ENCODE measurements at regions not wholly inside any gene's neighbourhood (a gene's known extent, or its start where the extent isn't known, plus 50 kb on each side); places are given as distances from the start of the nearest gene placed in this dataset.
A peak's percentile ranks its signal among the peaks of the same experiment; 100 is the strongest.
"Not testable (repeated sequence)": the region's sequence is repeated elsewhere in the genome, so short reads cannot be mapped to it uniquely, and the experiment has no call there.

DNA sequence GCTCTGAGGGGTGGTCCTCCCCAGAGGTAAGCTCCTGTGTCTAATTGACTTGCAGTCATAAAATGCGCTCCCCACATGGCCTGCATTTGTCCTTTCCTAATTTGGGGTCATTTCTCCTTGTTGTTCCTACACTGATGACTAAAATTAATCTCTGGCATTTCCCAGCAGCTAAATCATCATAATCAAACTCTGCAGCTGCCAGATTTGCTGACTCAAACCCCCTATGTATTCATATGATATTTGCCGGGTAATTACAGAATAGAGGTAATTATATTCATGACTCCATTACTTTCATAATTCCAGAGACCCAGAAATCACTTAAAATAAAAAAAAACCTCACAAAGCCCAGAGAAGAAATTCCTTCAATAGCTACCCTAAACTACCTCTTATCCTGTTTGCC lies 331.4 kb upstream of the KLHL29 start:
- in situ Hi-C loops (cut with HindIII; ENCODE audit: low pct_ligation_motif_present, low pct_unique_long_range_greater_than_20kb, low sequenced_read_pairs), result no loop called here

GRCh38 chr2:23055251-23055650 lies 329.7 kb upstream of the KLHL29 start:
- in situ Hi-C loops (cut with HindIII; ENCODE audit: low pct_ligation_motif_present, low pct_unique_long_range_greater_than_20kb, low sequenced_read_pairs), result no loop called here
- no peak for DNase-seq

More for the DNA sequence above, 331.4 kb upstream of the KLHL29 start:
- no peak for DNase-seq

GRCh38 chr2:23056846-23057245 lies 328.1 kb upstream of the KLHL29 start:
- in situ Hi-C loops (cut with HindIII; ENCODE audit: low pct_ligation_motif_present, low pct_unique_long_range_greater_than_20kb, low sequenced_read_pairs); DNase-seq: not testable (repeated sequence)

DNA sequence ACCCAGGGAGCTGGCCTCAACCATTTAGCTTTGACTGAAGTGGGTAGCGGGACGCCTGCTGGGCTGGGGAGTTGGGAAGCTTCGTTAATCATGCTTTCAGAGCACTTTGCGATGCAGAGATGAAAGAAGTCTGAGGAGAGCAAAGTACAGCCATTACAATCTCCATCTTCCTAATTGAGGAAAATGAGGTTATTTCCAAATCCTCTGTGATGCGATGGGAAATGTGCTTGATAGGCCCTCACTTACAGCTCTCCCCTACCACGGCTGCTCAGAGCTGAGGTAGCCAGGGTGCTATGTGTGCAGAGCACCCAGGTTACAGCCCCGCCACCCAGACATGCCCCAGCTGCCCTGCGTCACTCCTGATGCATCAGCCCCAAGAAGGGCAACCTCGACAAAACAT lies 326.5 kb upstream of the KLHL29 start:
- DNase-seq, result no peak
- in situ Hi-C loops (cut with HindIII; ENCODE audit: low pct_ligation_motif_present, low pct_unique_long_range_greater_than_20kb, low sequenced_read_pairs), result no loop called here

GRCh38 chr2:23065210-23065609 lies 319.8 kb upstream of the KLHL29 start:
- no peak for DNase-seq
- in situ Hi-C loops (cut with HindIII; ENCODE audit: low pct_ligation_motif_present, low pct_unique_long_range_greater_than_20kb, low sequenced_read_pairs), result no loop called here

DNA sequence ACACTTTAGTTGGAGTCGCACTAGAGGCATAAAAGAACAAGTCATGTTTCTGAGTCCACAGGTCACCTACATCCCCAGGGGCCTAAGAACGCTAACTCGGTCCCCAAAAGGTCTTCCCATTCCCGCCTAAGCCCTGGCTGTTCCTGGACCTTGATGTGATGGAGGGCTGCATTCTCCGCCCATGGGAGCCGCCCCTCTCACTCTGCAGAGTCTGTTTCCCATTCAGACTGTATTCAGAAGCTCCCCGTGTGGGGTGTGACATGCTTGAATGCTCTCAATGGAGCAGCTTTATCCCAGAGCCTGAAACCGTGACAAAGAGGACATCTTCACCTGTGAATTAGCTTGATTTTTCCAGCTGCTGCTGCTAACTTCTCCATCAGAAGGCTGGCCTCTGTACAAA lies 319.0 kb upstream of the KLHL29 start:
- in situ Hi-C loops (cut with HindIII; ENCODE audit: low pct_ligation_motif_present, low pct_unique_long_range_greater_than_20kb, low sequenced_read_pairs), result no loop called here
- no peak for DNase-seq

DNA sequence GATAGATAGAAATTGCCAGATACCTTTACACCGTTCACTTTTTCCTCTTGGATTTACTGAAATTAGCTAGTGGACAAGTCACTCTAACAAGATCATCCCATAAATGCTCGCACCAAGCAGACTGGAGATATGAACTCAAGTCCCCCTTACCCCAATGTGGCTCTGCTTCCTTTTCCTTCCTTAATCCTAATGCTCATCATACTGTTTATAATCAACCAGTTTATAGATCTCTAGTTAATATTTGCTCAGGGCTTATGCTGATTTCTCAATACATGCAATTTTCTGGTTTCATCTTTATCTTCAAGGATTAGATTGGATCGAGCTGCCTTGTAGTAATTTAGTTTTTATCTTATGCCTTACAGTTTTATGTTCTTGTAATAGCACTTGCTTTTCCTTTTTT lies 318.3 kb upstream of the KLHL29 start:
- in situ Hi-C loops (cut with HindIII; ENCODE audit: low pct_ligation_motif_present, low pct_unique_long_range_greater_than_20kb, low sequenced_read_pairs), result no loop called here
- no peak for DNase-seq

DNA sequence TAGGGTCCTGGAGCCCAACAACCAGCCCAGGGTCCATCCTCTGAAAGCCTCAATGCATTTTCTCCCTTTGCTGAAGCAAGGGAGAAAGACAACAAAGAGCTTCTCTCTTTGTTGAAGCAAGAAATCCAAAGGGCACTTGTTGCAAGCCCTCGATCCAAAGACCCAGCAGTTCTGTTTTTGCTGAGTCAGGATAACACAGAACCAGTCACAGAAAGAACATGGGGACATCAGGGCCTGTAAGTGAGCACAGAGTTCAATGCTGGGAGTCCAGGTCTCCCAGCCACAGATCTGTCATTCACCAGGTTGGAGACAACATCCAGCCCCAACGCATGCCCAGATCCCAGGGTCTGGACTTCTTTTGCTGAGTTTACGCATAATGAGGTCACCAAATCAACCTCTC lies 315.8 kb upstream of the KLHL29 start:
- DNase-seq, result no peak
- in situ Hi-C loops (cut with HindIII; ENCODE audit: low pct_ligation_motif_present, low pct_unique_long_range_greater_than_20kb, low sequenced_read_pairs), result no loop called here

- DNase-seq, result no peak
- in situ Hi-C loops (cut with HindIII; ENCODE audit: low pct_ligation_motif_present, low pct_unique_long_range_greater_than_20kb, low sequenced_read_pairs), result no loop called here
These were observed 315.1 kb upstream of the KLHL29 start for GRCh38 chr2:23069923-23070322.

DNA sequence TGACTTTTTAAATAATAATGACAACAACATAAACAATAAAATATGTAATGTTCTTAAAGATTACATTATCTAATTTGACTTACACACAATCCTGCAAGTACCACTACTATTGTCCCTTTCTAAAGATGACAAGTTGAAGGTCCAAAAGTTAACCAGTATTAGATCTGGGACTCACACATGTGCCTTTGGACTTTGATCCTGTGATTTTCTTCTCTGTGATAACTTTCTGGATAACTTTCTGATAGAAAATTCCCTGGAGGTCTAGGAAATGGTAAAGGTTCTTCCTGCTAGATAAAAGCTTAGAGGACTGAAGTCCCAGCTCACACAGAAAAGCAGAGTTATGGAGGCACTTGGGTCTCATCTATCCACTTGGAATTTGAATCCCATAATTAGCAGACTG lies 311.9 kb upstream of the KLHL29 start:
- no peak for DNase-seq
- in situ Hi-C loops (cut with HindIII; ENCODE audit: low pct_ligation_motif_present, low pct_unique_long_range_greater_than_20kb, low sequenced_read_pairs), result no loop called here

- DNase-seq, result no peak
- in situ Hi-C loops (cut with HindIII; ENCODE audit: low pct_ligation_motif_present, low pct_unique_long_range_greater_than_20kb, low sequenced_read_pairs), result no loop called here
These were observed 311.3 kb upstream of the KLHL29 start for GRCh38 chr2:23073671-23074070.

GRCh38 chr2:23077596-23077995 lies 307.4 kb upstream of the KLHL29 start:
- no peak for DNase-seq
- in situ Hi-C loops (cut with HindIII; ENCODE audit: low pct_ligation_motif_present, low pct_unique_long_range_greater_than_20kb, low sequenced_read_pairs), result no loop called here

GRCh38 chr2:23078784-23079434 lies 306.1 kb upstream of the KLHL29 start:
- in situ Hi-C loops (cut with HindIII; ENCODE audit: low pct_ligation_motif_present, low pct_unique_long_range_greater_than_20kb, low sequenced_read_pairs), result no loop called here

GRCh38 chr2:23083966-23084365 lies 301.0 kb upstream of the KLHL29 start:
- in situ Hi-C loops (cut with HindIII; ENCODE audit: low pct_ligation_motif_present, low pct_unique_long_range_greater_than_20kb, low sequenced_read_pairs), result no loop called here
- no peak for DNase-seq

More at GRCh38 chr2:23078784-23079434, 306.1 kb upstream of the KLHL29 start:
- no peak for DNase-seq

DNA sequence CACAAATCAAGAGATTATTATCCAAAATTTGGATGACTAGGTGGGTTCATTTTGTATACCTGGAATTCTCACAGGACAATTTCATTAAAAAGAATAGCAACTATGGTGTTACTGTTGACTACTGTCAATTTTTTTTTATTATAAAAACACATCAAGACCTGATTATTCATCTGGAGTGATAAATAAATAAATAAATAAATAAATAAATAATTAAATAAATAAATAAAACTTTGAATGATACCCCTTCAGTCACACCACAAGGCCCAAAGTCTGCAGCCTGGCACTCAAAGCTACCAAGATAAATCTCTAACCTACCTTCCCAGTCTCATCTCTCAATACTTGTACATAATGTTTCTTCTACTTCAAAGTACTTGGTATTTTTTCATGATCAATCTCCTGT lies 294.0 kb upstream of the KLHL29 start:
- in situ Hi-C loops (cut with HindIII; ENCODE audit: low pct_ligation_motif_present, low pct_unique_long_range_greater_than_20kb, low sequenced_read_pairs), result no loop called here
- no peak for DNase-seq

- DNase-seq, result no peak
- in situ Hi-C loops (cut with HindIII; ENCODE audit: low pct_ligation_motif_present, low pct_unique_long_range_greater_than_20kb, low sequenced_read_pairs), result no loop called here
These were observed 293.1 kb upstream of the KLHL29 start for GRCh38 chr2:23091900-23092299.

DNA sequence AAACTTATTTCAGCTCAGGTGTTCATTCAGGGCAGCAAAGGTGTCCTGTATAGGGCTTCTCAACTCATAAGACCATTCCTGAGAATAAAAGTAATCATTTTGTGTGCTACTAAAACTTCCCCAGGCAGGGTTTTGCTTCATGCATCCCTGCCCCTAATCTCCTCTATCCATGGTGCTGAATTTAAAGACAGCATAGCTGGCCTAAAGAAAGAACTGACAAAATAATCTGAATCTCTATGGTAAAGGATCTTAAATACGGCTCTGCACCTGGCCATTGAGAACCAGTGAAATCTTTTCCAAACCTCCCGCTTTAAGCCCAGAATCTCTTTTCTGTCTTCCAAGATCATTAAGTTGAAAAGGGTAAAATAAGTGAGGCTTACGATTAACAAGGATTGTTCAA lies 292.1 kb upstream of the KLHL29 start:
- DNase-seq, result peak; percentile 50
- in situ Hi-C loops (cut with HindIII; ENCODE audit: low pct_ligation_motif_present, low pct_unique_long_range_greater_than_20kb, low sequenced_read_pairs), result no loop called here

DNA sequence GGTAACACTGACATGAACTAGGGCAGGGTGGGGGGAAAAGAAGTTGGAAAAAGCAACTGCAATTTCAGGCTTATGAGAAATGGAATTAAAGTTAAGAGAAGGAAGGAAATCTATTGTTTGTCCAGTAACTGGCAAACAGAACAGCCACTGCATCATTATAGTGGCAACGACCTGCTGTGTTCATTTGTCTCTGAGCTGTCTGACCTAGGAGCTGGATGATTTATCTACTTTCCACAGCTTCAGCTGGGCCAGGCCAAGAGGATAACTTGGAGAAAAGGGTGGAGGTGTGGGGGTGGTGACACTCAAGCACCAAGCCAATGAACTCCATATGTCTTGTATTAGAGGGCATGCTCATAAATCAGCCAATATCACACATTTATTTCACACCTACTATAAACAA lies 291.5 kb upstream of the KLHL29 start:
- in situ Hi-C loops (cut with HindIII; ENCODE audit: low pct_ligation_motif_present, low pct_unique_long_range_greater_than_20kb, low sequenced_read_pairs), result no loop called here
- no peak for DNase-seq

DNA sequence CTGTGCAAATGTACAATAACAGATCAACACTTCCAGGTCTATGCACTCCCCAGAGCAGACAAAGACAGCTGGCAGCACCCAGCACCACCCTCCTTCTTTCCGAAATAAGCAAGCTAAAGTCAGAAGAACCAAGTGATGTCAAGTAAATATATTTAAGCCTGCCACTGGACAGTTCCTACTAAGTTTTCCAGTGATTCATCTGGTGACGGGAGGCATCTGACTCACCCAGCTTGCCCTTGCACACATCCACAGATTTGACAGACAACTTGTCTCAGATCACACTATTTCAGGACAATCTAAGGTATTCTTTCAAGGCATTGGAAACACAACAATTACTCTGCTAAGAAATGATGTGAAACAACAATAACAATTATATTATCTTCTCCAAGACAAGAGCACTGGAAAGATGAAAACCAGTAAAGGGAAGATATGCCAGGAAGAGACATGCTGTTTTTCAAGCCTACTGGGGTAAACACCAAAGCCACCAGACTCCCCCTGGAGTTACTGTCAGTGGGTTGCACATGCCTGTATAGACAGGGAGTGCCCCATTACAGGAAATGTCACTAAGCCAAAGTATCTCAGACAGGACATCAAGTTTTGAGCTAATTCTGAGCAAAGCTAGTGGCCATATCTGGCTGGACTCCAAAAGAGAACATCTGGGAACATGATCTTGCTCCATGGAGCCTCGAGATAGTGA lies 287.9 kb upstream of the KLHL29 start:
- peak; percentile 13 for DNase-seq
- in situ Hi-C loops (cut with HindIII; ENCODE audit: low pct_ligation_motif_present, low pct_unique_long_range_greater_than_20kb, low sequenced_read_pairs), result no loop called here

DNA sequence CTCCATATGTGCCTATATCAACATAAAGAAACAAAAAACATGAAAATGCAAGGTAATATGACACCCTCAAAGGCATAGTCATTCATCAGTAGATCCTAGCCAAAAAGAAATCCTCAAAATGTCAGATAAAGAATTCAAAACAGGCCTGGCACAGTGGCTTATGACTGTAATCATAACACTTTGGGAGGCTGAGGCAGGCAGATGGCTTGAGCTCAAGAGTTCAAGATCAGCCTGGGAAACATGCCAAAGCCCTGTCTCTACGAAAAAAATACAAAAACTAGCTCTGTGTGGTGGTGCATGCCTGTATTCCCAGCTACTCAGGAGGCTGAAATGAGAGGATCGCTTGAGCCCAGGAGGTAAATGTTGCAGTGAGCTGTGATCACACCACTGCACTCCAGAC lies 284.6 kb upstream of the KLHL29 start:
- in situ Hi-C loops (cut with HindIII; ENCODE audit: low pct_ligation_motif_present, low pct_unique_long_range_greater_than_20kb, low sequenced_read_pairs), result no loop called here
- no peak for DNase-seq

All from ACHN (cell line).